ENCODE measurements at regions not wholly inside any gene's neighbourhood (a gene's known extent, or its start where the extent isn't known, plus 50 kb on each side); places are given as distances from the start of the nearest gene placed in this dataset.
A peak's percentile ranks its signal among the peaks of the same experiment; 100 is the strongest.
"Not testable (repeated sequence)": the region's sequence is repeated elsewhere in the genome, so short reads cannot be mapped to it uniquely, and the experiment has no call there.

DNA sequence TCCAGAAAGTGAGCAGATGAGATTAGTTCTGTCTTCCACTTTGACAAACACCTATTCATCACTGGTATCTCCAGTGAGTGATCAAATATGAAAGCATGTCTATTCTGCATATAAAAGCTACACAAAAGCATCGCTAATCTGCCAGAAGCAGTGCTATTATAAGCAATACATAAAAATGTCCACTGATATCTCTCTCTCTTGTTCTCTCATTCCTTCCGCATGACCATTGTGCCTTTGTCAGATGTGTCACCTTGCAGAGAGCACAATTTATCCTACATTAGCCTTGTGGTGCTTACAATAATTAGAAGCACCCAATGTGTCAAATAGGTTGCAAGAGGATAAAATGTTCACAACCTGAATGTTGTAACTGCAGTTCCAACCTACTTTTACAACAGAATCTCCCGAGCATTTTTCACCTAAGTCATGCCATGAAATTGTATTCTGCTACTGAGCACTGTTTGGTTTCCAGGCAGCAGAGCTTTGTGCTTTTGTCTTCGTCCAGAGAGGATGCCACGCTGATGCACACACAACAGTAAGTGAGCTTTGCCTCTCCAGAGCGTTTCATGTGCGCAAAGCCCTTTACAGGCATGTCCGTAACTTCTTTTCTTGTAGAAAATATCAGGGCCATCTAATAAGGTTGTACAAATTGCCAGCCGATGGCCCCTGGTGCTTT, 198.7 kb upstream of the PLD5 start:
- no peak for DNase-seq

DNA sequence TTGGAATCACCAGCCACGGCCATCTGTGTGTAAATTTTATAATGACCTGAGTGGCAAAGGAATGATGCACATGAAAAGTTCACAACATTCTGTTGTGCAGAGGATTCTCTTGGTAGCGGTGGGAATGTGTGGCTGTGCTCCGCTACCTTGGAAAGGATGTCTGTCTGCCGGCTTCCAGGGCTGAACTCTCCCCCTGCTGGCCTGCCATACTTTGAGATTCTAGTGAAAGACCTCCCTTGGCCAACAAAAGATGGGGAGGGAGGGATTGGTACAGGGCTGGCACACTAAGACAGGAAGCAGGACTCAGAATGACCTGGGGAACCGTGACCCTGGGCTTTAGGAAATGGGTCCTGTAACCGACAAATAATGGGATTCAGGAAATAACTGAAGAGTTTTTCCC, 194.5 kb upstream of the PLD5 start:
- DNase-seq = no peak

DNA sequence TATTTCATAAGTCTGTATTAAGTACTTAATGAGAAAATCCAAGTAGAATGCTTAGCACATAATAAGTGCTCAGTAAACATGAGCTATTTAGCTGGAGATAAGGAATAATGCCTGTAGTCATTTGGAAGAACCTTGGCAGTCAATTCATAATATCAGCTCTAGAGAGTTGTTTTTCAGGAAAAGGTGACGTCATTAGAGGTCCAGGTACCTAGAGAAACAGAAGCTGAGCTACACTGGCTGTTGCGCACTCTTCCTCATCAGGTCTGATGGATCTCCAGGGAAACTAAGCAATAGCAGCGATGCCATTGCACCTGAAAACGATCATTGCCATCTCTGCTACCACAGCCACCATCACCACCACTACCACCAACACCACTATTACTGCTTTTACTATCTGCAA, 187.8 kb upstream of the PLD5 start:
- no peak for DNase-seq

DNA sequence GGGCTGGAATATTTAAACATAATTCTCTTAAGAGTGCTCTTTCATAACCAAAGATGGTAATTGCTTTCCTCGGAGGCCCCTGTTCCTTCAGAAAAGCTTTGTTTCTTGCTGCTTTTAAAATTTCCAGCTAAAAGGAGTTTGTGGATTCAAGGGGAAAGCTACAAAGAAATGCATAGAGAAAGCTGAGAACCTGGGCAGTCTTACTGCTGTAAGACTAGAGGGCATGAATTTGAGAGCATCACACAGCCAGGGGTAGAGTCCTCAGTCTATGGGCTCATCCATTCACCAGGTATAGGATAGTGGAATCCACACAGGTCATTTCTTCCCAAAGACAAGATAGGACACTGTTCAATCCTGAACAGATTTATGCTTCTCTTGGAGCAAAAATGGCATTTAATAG, 186.3 kb upstream of the PLD5 start:
- DNase-seq = no peak

DNA sequence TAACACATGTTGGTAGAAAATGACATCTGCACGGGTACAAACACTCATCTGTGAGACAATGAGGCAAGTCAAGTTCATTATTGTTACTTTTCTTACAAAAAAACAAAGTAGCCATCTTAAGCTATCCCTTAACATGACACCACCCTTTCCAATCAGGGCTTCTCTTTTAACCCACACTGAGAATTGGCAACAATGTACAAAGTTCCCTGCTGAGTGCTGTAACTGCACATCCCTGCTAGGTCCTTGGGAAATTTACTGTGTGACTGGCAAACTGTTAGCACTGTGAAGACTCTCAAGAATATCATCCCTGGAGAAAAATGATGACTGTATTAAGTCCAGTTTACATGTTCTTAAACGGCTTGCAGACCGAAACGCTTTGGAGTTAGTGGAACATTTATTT, 185.8 kb upstream of the PLD5 start:
- DNase-seq = no peak

DNA sequence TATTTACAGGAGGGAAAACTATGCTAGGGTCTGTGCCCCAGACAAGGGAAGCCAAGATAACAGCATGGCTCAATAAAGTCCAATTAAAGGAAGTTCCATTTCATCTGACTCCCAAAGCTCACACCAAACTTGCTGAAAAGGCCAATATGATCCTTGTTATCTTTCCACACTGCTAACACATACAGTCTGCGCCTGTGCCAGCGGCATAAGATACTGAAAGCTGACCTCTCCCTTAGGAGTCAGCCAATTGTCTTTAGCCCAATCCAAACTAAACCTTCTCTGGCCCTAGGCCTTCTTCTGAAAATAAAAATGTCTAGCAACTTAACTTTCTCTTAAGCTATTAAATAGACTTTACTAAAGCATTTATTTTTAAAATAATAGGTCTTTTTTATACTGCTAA, 179.0 kb upstream of the PLD5 start:
- no peak for DNase-seq

DNA sequence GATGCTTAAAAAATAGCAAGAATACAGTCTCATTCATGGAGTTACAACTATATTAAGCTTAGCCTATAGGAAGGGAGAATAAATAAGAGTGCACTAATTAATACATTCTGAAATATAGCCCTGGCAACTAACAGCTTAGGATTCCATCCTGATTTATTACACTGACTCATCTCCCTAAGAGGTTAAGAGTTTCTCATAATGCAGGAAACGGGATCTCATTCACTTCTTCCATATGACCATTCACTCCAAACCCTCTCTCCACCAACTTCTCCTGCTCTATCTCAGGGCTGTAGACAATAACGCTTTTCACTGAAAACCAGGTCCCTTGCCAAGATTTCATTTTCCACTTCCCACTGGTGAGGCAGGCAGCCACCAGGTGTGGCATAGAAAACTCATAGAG, 168.5 kb upstream of the PLD5 start:
- DNase-seq = no peak

DNA sequence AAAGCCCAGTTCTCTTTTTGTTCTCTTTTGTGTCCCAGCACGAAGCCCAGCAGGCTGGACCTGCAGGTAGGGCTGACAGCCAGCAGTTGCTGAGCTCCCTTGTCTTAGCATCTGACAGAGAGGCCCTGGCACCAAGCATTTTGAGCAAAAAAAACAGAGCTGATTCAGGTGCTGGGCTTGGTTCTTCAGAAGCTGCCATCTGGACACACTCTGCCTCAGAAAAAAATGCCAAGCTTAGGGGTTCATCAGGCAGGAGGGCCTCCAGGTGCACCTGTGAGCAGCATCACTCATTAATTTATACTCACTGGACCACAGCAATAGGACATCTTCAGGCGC, 167.1 kb upstream of the PLD5 start:
- no peak for DNase-seq

DNA sequence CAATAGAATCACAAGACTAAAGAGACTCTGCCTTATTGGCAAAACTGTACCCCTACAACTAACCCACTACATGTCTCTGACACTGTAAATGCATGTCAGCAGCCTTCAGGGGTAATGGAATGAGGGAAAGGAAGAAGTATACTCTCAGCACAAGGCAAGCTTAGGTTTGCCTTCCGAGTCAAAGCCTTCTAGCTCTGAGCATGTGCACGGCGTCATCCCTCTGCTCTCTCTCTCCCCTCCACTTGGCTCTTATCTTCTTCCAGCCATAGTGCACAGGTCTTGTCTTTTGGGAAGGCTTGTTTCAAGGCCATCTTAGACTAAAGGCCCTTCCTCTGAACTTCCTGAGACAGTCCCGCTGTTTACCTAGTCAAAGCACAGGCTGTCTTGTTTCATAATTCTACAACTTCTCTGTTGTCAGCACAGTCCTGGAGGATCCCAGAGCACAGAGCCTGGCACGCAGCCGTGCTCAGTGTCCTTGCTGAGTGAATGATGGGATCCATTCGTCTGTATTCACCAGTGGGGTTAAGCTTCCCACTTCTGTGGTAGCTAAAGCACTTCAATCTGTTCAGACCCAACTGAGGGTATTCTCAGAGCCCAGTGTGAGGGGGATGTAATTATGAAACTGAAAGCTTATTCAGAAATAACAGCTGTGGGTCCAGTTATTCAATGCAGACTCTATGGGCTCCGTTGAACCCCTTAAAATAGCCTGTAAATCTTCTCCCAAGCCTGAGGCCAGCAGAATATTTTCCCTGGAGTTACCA, 166.5 kb upstream of the PLD5 start:
- DNase-seq = no peak

DNA sequence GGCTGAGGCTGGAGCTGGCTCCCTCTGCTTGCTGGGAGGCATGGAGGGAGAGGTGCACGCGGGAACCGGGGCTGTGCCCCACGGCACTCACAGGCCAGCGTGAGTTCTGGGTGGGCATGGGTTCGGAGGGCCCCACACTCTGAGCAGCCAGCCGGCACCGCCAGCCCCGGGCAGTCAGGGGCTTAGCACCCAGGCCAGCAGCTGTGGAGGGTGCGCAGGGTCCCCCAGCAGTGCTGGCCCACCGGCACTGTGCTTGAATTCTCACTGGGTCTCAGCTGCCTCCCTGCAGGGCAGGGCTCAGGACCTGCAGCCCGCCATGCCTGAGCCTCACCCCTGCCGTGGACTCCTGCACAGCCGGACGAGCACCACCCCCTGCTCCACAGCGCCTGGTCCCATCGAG, 164.9 kb upstream of the PLD5 start:
- no peak for DNase-seq

DNA sequence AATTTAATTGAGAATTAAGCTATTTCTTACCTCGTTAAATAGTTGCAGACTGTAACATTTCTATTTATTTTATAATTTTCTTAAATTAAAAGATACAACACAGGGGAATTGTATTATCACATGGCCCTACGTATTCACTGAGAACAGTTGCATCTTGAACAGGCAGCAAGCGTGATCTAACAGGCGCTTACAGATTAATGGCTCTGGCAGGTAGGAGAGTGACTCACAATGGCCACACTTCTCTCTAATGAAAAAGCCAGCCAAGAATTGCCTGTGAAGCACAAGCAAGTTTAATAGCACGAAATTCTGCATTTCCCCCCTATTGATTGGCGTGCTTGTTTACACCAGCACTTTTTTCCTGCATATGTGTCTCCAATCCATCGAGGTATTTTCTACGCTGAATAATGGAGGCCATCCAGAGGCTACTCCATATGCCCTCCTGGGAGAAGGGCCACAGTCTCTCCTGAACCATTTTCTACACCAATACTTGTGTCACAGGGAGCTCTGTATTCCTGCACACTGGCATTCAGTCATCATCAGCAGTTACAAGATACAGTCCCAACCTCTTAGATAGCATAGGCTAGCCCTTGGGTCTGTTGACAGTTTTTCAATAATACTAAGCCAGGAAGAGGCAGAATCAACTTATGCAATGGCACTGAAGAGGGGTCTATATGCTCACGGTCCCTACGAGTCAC, 150.6 kb upstream of the PLD5 start:
- no peak for DNase-seq

DNA sequence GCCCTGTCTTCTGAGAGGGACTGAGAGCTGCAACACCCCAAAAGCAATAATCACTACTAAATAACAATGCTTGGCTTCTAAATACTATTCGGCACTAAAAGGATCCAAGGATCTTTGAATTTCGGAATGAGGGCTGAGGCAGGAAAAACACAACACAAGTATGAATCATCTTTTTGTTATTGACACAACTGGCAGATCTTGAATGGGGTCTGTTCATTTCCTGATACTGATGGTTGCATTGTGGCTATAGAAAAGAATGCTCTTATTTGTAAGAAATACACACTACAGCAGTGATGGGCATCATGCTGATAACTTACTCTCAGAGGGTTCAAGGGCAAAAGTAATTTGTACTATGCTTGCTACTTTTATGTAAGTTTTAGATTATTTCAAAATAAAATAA, 149.2 kb upstream of the PLD5 start:
- DNase-seq = no peak

DNA sequence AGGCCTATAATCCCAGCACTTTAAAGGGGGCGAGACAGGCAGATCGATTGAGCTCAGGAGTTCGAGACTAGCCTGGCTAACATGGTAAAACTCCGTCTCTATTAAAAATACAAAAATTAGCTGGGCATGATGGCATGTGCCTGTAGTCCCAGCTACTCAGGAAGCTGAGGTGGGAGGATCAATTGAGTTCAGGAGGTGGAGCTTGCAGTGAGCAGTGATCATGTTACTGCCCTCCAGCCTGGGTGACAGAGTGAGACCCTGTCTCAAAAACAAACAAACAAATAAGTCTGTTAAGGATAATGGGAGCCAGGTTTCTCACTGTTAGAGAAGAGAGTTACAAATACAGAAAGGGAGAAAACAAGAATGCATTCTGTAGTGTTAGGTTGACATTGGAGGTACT, 148.7 kb upstream of the PLD5 start:
- DNase-seq = not testable (repeated sequence)

DNA sequence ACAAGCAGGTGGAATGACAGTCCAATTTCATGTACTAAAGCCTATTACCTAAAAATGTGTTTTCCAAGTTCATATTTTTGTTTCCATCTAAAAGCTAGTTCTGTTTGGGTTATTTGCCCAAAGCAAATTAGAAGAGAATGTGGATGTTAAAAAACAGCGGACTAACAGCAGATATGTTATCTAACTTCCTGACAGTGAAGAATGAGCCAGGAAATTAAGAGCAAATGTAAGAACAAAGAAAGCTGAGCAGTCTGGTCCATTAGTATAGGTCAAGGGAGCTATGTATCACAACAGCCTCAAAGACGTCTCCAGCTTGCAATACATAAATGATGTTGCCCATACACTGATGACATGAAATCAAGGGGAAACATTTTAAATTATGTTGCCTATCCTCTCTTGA, 145.5 kb upstream of the PLD5 start:
- no peak for DNase-seq

DNA sequence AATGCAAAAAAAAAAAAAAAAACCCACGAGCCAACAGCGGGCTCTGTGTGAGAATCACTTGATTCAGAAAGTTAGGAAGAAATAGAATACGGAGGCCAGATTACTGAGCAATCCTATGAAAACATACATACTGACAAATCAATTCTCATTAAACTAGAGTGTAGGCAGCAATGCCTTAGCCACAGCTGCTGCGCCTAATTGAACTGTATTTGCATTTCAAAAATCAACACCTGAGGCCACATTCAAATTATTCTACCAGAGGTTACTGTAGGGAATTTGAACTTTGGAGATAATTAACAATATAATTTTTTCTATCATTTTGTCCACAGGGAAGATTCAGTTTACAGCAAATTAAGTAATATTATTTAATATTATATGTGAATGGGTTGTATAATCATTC, 138.4 kb upstream of the PLD5 start:
- no peak for DNase-seq

DNA sequence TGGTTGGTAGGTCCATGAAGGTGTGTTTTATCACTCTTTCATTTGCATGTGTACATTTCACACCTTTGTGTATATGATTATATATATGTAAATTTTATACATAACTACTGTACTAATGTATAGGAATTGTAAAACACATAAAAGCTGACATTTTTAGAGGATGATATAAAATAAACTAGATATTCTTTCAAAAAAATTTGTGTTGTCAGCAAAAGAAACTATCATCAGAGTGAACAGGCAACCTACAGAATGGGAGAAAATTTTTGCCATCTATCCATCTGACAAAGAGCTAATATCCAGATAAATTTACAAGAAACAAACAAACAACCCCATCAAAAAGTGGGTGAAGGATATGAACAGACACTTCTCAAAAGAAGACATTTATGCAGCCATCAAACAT, 129.3 kb upstream of the PLD5 start:
- DNase-seq = not testable (repeated sequence)

DNA sequence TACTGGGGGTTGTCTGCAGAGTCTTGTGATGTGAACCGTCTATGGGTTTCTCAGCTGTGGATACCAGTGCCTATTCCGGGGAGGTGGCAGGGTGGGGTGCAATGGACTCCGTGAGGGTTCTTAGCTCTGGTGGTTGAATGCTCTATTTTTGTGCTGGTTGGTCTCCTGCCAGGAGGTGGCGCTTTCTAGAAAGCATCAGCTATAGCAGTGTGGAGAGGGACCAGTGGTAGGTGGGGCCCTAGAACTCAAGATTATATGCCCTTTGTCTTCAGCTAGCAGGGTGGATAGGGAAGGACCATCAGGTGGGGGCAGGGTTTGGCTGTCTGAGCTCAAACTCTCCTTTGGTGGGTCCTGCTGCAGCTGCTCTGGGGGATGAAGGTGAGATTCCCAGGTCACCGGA, 127.3 kb upstream of the PLD5 start:
- peak in 1 of 2 donors; percentile 4 for DNase-seq

DNA sequence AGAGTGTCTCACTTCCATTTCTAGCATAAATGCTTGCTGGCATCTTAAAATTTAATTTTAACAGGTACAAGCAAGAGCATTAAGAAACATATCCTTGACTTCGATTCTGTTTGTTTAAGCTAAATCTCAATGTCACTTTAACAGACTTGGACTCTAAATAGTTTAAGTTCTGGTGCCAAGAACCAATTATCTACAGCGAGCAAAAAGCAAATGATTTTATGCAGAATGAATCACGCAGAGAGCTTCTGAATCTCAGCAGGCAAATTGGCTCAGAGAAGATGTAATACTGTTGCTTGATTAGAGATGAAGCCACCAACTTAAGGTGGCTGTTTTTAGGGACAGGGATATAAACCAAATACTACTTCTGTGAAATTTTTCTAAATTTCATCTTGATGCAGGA, 117.0 kb upstream of the PLD5 start:
- DNase-seq = no peak

DNA sequence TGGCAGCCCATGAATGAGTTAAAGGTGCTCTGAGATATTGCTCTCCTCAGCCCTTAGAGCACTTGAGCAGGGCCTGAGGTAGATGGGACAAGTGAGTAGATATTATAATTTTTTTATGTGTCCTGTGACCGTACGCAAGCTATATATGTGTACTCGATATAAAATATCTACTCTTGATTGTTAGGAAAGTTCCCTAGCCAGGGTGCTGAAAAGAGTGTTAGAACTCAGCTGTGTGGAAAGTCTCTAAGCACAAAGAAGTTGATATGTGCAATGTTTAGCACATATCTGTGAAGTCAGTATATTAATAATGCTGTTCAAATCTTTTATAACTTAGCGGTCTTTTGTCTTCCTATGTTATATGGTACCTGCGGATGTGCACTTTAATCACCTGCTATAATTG, 114.6 kb upstream of the PLD5 start:
- no peak for DNase-seq

DNA sequence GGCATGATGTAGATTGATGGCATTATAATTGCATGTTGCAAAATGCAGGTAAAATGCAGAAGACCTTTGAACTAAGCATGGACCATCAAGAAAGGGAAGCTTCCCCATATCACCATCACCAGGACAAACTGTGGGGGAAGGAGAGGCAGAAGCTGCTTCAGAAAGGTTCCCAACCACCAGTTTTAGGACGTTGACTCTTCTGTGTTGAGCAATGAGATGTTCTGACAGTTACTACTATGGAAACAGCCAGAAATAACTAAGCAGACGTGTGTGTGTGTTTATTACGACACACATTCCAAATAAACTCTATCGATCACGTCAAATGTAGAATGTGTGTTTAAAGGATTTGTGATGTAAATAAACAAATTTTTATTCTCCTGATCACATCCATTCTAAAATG, 110.2 kb upstream of the PLD5 start:
- no peak for DNase-seq

DNA sequence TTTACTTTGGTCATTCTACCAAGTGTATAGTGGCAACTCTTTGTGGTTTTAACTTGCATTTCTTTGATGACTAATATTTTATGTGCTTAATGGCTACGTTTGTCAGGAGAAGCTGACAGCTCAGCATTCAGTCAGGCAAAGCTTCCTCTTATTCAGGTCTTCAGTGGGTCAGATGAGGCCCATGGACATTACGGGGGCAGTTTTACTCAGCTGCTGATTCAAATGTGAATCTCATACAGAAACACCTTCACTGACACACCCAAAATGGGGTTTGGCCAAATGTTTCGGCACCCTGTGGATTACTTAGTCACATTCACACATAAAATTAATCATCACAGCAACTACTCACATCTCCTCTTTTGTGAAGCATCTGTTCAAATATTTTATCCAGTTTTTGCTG, 104.9 kb upstream of the PLD5 start:
- no peak for DNase-seq

DNA sequence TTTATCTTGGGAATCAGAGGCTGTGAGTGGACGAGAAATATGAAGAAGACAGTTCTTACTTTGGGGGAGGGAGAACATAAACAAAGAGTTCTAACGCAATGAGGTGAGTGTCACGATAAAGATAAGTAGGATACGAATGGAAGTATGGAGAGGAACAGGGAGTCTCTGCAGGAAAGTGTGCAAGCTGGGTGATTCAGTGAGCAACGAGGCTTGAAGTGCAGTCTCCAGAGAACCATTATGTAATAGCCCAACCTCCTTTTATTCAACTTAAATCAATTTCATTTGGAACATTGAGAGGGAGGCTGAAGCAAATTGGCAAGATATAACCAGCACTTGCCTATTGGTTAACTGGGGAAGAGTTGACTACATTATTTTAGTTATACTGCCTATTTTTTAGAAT, 99.3 kb upstream of the PLD5 start:
- no peak for DNase-seq

DNA sequence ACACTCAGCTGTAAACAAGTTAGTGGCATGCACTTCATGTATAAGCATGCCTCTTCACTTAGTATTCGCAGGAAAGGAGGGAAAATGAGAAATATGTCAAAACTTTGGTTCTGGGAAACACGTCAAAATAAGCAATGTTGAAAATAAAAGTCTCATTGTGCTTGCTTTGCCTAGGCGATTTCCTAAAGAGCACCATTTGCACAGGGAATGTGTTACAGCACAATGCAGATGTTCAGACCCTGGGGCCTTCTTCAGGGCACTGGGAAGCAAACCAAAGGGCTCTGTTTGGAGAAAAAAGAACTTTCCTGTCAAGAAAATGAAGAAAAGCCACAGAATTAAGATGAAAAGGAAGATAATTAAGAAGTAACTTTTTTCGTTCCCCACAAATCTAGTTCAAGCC, 98.6 kb upstream of the PLD5 start:
- DNase-seq = no peak

DNA sequence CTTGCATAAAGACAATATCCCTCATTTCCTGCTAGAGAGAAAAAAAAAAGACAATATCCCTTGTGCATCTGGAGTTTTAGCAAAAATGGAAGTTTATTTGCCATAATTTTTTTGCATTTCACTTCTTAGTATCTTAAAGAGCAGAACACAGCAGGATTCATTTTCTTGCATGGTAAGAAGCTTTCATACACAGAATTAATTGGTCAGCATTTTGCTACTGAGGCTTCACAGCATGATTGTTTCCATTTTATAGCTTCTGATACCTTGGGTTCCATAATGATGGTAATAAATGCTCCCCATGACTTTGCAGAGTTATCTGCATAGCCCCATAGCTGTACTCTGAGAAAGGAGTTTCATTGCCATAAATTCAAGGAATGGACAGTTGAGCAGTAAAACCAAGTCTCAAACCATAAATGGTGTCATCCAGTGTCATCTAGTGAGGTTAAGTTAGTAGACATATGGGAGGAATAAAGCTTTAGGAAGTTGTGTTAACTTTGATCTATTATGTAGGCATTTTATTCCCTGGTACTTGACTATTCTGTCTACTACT, 88.8 kb upstream of the PLD5 start:
- no peak for DNase-seq

Data from stimulated activated CD4-positive, alpha-beta T cell treated with anti-CD3 and anti-CD28 coated beads, Interleukin-2, amount 100 ng/mL, for 24 hours (primary cell).